ENCODE measurements at regions not wholly inside any gene's neighbourhood (a gene's known extent, or its start where the extent isn't known, plus 50 kb on each side); places are given as distances from the start of the nearest gene placed in this dataset.
"Not testable (repeated sequence)": the region's sequence is repeated elsewhere in the genome, so short reads cannot be mapped to it uniquely, and the experiment has no call there.

- Histone ChIP-seq H3K9me3 (no peaks in the 10 kb centered on the region), H3K27ac (no peak overlapping the region), H3K4me3 (no peak overlapping the region), H3K4me1 (no peaks in the 10 kb centered on the region), H3K4me2 (no peak overlapping the region)
- TF ChIP-seq BCL3 (IDR thresholded peaks at IDR 0.05) (no peak), RCOR1 (IDR thresholded peaks at IDR 0.05; ENCODE audit: low read depth, low read length) (no peak), HOXB5 (CRISPR knock-in tag; IDR thresholded peaks at IDR 0.05) (no peak), MAFK (IDR thresholded peaks at IDR 0.05; ENCODE audit: partially characterized antibody) (no peak)
- TF ChIP-seq, protein P1, sequence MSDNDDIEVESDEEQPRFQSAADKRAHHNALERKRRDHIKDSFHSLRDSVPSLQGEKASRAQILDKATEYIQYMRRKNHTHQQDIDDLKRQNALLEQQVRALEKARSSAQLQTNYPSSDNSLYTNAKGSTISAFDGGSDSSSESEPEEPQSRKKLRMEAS (IDR thresholded peaks at IDR 0.05) = no peak
- no peak for ATAC-seq
- WGBS (ENCODE audit: missing lambda C conversion rate) = 34% methylated on average over 3 of the region's 3 CpGs
- ChIA-PET POLR2A (no interaction called here), CTCF (no interaction called here)
- no peak for DNase-seq (ENCODE audit: low read depth in 1 of 2, low spot score in 1 of 2)
- no peak for FAIRE-seq
Observed at GRCh38 chr2:41329040-41329439, 718.8 kb upstream of the PKDCC start.

GRCh38 chr2:41334159-41334558 lies 713.7 kb upstream of the PKDCC start:
- CTCF ChIA-PET = interaction anchor here (0.8 to 1.1 kb wide), 2 partner anchors 12 to 64 kb away, joined by 3 to 4 read pairs; no protein-coding TSS in a partner anchor
- Histone ChIP-seq H3K4me3 (no peak overlapping the region), H3K4me2 (no peak overlapping the region), H3K9me3 (no peaks in the 10 kb centered on the region), H3K27ac (no peak overlapping the region), H3K4me1 (no peaks in the 10 kb centered on the region)
- ATAC-seq = no peak
- WGBS (ENCODE audit: missing lambda C conversion rate) = 1% methylated on average over 2 of the region's 2 CpGs
- POLR2A ChIA-PET = no interaction called here
- DNase-seq (ENCODE audit: low read depth in 1 of 2, low spot score in 1 of 2) = no peak
- TF ChIP-seq MAFK (IDR thresholded peaks at IDR 0.05; ENCODE audit: partially characterized antibody) = peak; percentile 98
- TF ChIP-seq HOXA7 (CRISPR knock-in tag; IDR thresholded peaks at IDR 0.05) = no peak
- FAIRE-seq = no peak

DNA sequence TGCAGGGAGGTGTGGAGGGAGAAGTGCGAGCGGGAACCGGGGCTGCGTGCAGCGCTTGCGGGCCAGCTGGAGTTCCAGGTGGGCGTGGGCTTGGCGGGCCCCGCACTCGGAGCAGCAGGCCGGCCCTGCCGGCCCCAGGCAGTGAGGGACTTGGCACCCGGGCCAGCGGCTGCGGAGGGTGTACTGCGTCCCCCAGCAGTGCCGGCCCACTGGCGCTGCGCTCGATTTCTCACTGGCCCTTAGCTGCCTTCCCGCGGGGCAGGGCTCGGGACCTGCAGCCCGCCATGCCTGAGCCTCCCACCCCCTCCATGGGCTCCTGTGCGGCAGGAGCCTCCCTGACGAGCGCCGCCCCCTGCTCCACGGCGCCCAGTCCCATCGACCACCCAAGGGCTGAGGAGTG lies 712.2 kb upstream of the PKDCC start:
- 90% methylated on average over 6 of the region's 31 CpGs for WGBS (ENCODE audit: missing lambda C conversion rate)
- DNase-seq (ENCODE audit: low read depth in 1 of 2, low spot score in 1 of 2); H3K4me1 ChIP-seq; FAIRE-seq; H3K27ac ChIP-seq; CTCF ChIA-PET; H3K9me3 ChIP-seq; H3K4me2 ChIP-seq; ATAC-seq; H3K4me3 ChIP-seq; POLR2A ChIA-PET: not testable (repeated sequence)

DNA sequence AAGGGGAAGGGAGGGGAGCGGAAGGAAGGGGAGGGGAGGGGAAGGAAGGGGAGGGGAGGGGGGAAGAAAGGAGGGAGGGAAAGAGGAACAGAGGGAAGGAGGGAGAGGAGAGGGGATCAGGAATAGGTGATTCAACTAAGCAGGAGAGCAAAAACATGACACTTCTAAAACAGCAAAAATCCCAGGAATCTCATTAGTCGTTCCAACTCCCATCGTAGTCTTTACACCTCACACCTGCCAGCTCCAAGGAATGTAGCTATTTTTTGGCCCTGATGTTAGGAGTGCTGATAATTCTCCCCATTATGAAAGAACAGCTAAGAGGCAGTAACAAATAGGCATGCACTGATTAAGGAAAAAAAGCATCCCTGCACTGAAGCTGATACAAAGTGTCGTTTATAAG lies 709.9 kb upstream of the PKDCC start:
- FAIRE-seq (no peak), ATAC-seq (no peak), DNase-seq (ENCODE audit: low read depth in 1 of 2, low spot score in 1 of 2) (no peak)
- TF ChIP-seq POLR2AphosphoS2 (conservative IDR thresholded peaks at IDR 0.05; ENCODE audit: low read length) (no peak), BCL3 (IDR thresholded peaks at IDR 0.05) (no peak), NFE2L2 (conservative IDR thresholded peaks at IDR 0.05; ENCODE audit: low read length) (no peak), PBX3 (IDR thresholded peaks at IDR 0.05) (no peak), JUN (IDR thresholded peaks at IDR 0.05) (no peak), CEBPB (IDR thresholded peaks at IDR 0.05) (no peak)
- ChIA-PET POLR2A (no interaction called here), CTCF (no interaction called here)
- Histone ChIP-seq H3K27ac (no peak overlapping the region), H3K4me2 (no peak overlapping the region), H3K9me3 (no peaks in the 10 kb centered on the region), H3K4me3 (no peak overlapping the region), H3K4me1 (no peaks in the 10 kb centered on the region)
- WGBS (ENCODE audit: missing lambda C conversion rate) = 19% methylated on average over 4 of the region's 4 CpGs

DNA sequence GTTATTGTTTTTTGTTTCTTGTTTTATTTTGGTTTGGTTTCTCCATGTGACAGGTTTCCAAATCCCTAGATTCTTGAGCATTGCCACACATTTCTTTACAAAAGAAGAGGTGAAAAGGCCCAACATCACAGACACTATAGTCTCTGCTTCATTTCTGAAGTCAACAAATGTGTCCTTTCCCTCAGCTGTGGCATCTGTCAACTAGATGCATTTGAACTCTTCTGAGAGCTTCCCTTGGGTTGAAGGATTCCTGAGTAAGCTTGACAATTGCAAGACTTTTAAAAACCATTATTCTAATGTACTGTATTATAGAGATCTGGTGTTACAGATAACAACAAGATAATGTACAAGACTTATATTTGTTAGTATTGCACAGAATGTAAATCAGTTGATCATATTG lies 703.3 kb upstream of the PKDCC start:
- ChIA-PET CTCF (no interaction called here), POLR2A (no interaction called here)
- Histone ChIP-seq H3K27ac (no peak overlapping the region), H3K4me3 (no peak overlapping the region), H3K9me3 (no peaks in the 10 kb centered on the region), H3K4me2 (no peak overlapping the region), H3K4me1 (no peaks in the 10 kb centered on the region)
- TF ChIP-seq HES2 (IDR thresholded peaks at IDR 0.05) = no peak
- no peak for TF ChIP-seq MYC (IDR thresholded peaks at IDR 0.05; ENCODE audit: borderline replicate concordance, low read length)
- no peak for TF ChIP-seq CHD4 (IDR thresholded peaks at IDR 0.05; ENCODE audit: borderline replicate concordance)
- TF ChIP-seq POLR2AphosphoS2 (conservative IDR thresholded peaks at IDR 0.05; ENCODE audit: low read length) = no peak
- TF ChIP-seq HOXB13 (CRISPR knock-in tag; IDR thresholded peaks at IDR 0.05; ENCODE audit: low read depth) = no peak
- TF ChIP-seq CEBPB (IDR thresholded peaks at IDR 0.05) = no peak
- no peak for TF ChIP-seq SREBF2 (IDR thresholded peaks at IDR 0.05)
- TF ChIP-seq GATA3 (IDR thresholded peaks at IDR 0.05; ENCODE audit: borderline replicate concordance) = no peak
- no peak for TF ChIP-seq FOXS1 (CRISPR knock-in tag; IDR thresholded peaks at IDR 0.05)
- no peak for TF ChIP-seq NPAS2 (CRISPR knock-in tag; IDR thresholded peaks at IDR 0.05; ENCODE audit: borderline replicate concordance)
- DNase-seq (ENCODE audit: low read depth in 1 of 2, low spot score in 1 of 2) (no peak), FAIRE-seq (no peak), ATAC-seq (no peak)

All from A549 (cell line).